GM23338 (cell line): ENCODE measurements at regions not wholly inside any gene's neighbourhood (a gene's known extent, or its start where the extent isn't known, plus 50 kb on each side); places are given as distances from the start of the nearest gene placed in this dataset.

Source experiments
- ATAC-seq: fragments of 200-7000 bp; cut with Tn5 transposase; 3 replicates; pipeline ENCODE4 v1.9.1; 2020
- DNase-seq: peaks from one replicate; pipeline ENCODE4 v3.0.0-alpha.2; 2015; ENCODE audit warnings: low spot score
- H2AFZ ChIP-seq: fragments of 200-600 bp; sonication (generic); 2 replicates; pipeline ENCODE4 v1.8.0; 2016; ENCODE audit warnings: antibody characterized with exemption, mild to moderate bottlenecking, moderate library complexity
- H3F3A ChIP-seq: fragments of 200-600 bp; sonication (generic); replicated peaks from 2 replicates; pipeline ENCODE4 v1.8.0; 2017; ENCODE audit warnings: antibody characterized with exemption, mixed run types, low read depth
- H3K27ac ChIP-seq: fragments of 200-600 bp; sonication (generic); 2 replicates; pipeline ENCODE4 v1.6.1; 2016; ENCODE audit warnings: low read depth
- H3K27me3 ChIP-seq: fragments of 200-600 bp; sonication (generic); 2 replicates; pipeline ENCODE4 v1.8.0; 2016; ENCODE audit warnings: mild to moderate bottlenecking, mixed run types, moderate library complexity; ENCODE audit not compliant: insufficient read depth
- H3K36me3 ChIP-seq: fragments of 200-600 bp; sonication (generic); 2 replicates; pipeline ENCODE4 v1.8.0; 2016; ENCODE audit warnings: mild to moderate bottlenecking; ENCODE audit not compliant: insufficient read depth
- H3K4me1 ChIP-seq: fragments of 200-600 bp; sonication (generic); 2 replicates; pipeline ENCODE4 v1.8.0; 2016; ENCODE audit warnings: mild to moderate bottlenecking, moderate library complexity; ENCODE audit not compliant: insufficient read depth
- H3K4me2 ChIP-seq: fragments of 200-600 bp; sonication (generic); 2 replicates; pipeline ENCODE4 v1.7.1; 2017; ENCODE audit warnings: mixed run types
- H3K4me3 ChIP-seq: fragments of 200-600 bp; sonication (generic); 2 replicates; pipeline ENCODE4 v1.6.1; 2016; ENCODE audit warnings: mixed run types
- H3K79me2 ChIP-seq: fragments of 200-600 bp; sonication (generic); replicated peaks from 2 replicates; pipeline ENCODE4 v1.8.0; 2017; ENCODE audit warnings: mild to moderate bottlenecking; ENCODE audit not compliant: insufficient read depth
- H3K9me2 ChIP-seq: fragments of 200-600 bp; sonication (generic); 2 replicates; pipeline ENCODE4 v1.8.0; 2017; ENCODE audit not compliant: insufficient read depth
- H4K20me1 ChIP-seq: fragments of 200-600 bp; sonication (generic); replicated peaks from 2 replicates; pipeline ENCODE4 v1.8.0; 2017; ENCODE audit warnings: mild to moderate bottlenecking; ENCODE audit not compliant: insufficient read depth
- H3K27ac Mint-ChIP-seq: 2 replicates; pipeline ENCODE4 v1.8.0; 2020; ENCODE audit warnings: inconsistent platforms, mild to moderate bottlenecking, moderate library complexity, mixed read lengths
- H3K27me3 Mint-ChIP-seq: 3 replicates; pipeline ENCODE4 v1.8.0; 2022; ENCODE audit warnings: low read depth, mild to moderate bottlenecking, moderate library complexity, mixed read lengths, inconsistent platforms; ENCODE audit not compliant: insufficient read depth, poor library complexity
- H3K36me3 Mint-ChIP-seq: 3 replicates; pipeline ENCODE4 v1.8.0; 2021; ENCODE audit warnings: low read depth, mild to moderate bottlenecking, inconsistent platforms, moderate library complexity, mixed read lengths
- H3K4me1 Mint-ChIP-seq: 3 replicates; pipeline ENCODE4 v1.8.0; 2020; ENCODE audit warnings: mild to moderate bottlenecking, inconsistent platforms, mixed read lengths
- H3K4me3 Mint-ChIP-seq: 3 replicates; pipeline ENCODE4 v1.8.0; 2021; ENCODE audit warnings: moderate library complexity, mild to moderate bottlenecking, inconsistent platforms, mixed read lengths
- H3K9me3 Mint-ChIP-seq: 3 replicates; pipeline ENCODE4 v1.8.0; 2020; ENCODE audit warnings: moderate library complexity, mild to moderate bottlenecking, inconsistent platforms, mixed read lengths
- CREB1 ChIP-seq: fragments of 250-450 bp; sonication (Bioruptor Pico); IDR thresholded peaks from 2 replicates; pipeline ENCODE4 v1.5.0; 2020; ENCODE audit warnings: low read depth, mild to moderate bottlenecking, moderate library complexity
- EZH2 ChIP-seq: fragments of 200-600 bp; sonication (generic); IDR thresholded peaks from one replicate; pipeline ENCODE4 v1.8.0; 2017; ENCODE audit warnings: antibody characterized with exemption, mild to moderate bottlenecking, low read depth; ENCODE audit not compliant: unreplicated experiment
- EZH2phosphoT487 ChIP-seq: fragments of 200-600 bp; sonication (generic); IDR thresholded peaks from one replicate; pipeline ENCODE4 v1.8.1; 2018; ENCODE audit warnings: antibody characterized with exemption; ENCODE audit not compliant: unreplicated experiment
- JUNB ChIP-seq: IDR thresholded peaks from one replicate; pipeline ENCODE4 v1.6.1; 2016; ENCODE audit warnings: antibody characterized with exemption; ENCODE audit not compliant: unreplicated experiment
- STAT1 ChIP-seq: IDR thresholded peaks from one replicate; pipeline ENCODE4 v1.6.1; 2016; ENCODE audit warnings: antibody characterized with exemption; ENCODE audit not compliant: unreplicated experiment
- ZNF114 ChIP-seq: fragments of 250-450 bp; sonication (Bioruptor Pico); IDR thresholded peaks from 2 replicates; pipeline ENCODE4 v1.5.0; 2020; ENCODE audit warnings: mild to moderate bottlenecking, moderate library complexity
- ZNF331 ChIP-seq: fragments of 250-450 bp; sonication (Bioruptor Pico); IDR thresholded peaks from 2 replicates; pipeline ENCODE4 v1.5.0; 2020; ENCODE audit warnings: low read depth, mild to moderate bottlenecking, moderate library complexity
- TF ChIP-seq, protein P1 (sequence below): IDR thresholded peaks from one replicate; pipeline ENCODE4 v1.6.1; 2018; ENCODE audit warnings: antibody characterized with exemption; ENCODE audit not compliant: unreplicated experiment
- TF ChIP-seq, protein P2 (sequence below): IDR thresholded peaks from 2 replicates; pipeline ENCODE4 v1.6.1; 2016; ENCODE audit warnings: antibody characterized with exemption
- TF ChIP-seq, protein P3 (sequence below): fragments of 250-450 bp; sonication (Bioruptor Pico); IDR thresholded peaks from 2 replicates; pipeline ENCODE4 v1.5.0; 2020; ENCODE audit warnings: mild to moderate bottlenecking, moderate library complexity

DNA sequence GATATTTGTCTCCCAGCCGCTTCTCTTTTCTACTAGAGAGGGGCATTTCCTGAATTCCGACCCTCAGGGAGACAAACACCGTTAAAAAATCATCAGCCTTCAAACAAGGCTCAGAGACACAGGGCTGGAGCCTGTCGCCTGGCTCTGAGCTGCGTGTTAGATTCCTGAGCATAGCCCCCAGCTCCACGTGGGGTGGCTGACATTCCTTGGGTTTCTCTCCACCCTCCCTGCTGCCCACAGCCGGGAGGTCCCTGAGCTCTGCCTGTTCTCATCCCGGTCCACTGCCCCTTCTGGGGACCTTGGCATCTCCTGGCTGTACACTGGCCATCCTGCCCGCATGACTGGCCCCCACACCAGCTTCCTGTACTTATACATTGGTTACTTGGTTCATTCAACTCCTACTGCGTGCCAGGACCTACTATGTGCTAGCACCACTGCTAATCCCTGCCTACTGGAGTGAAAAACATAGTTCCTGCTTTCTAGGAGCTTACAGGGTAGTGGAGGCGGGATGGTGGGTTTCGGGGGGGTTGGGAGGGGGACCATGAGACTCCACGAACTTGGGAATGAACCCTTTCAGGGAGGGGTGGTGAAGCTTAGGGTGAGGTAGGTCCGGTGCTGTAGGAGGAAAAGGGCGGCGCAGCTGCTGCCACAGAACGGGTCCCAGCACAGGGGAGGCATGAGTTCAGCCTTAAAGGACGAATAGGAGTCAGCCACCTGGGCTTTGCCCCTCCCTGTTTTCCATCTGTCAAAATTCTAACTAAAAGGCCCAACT, 52.1 kb upstream of the TMEM132E start (continued):
- TF ChIP-seq, protein P1, sequence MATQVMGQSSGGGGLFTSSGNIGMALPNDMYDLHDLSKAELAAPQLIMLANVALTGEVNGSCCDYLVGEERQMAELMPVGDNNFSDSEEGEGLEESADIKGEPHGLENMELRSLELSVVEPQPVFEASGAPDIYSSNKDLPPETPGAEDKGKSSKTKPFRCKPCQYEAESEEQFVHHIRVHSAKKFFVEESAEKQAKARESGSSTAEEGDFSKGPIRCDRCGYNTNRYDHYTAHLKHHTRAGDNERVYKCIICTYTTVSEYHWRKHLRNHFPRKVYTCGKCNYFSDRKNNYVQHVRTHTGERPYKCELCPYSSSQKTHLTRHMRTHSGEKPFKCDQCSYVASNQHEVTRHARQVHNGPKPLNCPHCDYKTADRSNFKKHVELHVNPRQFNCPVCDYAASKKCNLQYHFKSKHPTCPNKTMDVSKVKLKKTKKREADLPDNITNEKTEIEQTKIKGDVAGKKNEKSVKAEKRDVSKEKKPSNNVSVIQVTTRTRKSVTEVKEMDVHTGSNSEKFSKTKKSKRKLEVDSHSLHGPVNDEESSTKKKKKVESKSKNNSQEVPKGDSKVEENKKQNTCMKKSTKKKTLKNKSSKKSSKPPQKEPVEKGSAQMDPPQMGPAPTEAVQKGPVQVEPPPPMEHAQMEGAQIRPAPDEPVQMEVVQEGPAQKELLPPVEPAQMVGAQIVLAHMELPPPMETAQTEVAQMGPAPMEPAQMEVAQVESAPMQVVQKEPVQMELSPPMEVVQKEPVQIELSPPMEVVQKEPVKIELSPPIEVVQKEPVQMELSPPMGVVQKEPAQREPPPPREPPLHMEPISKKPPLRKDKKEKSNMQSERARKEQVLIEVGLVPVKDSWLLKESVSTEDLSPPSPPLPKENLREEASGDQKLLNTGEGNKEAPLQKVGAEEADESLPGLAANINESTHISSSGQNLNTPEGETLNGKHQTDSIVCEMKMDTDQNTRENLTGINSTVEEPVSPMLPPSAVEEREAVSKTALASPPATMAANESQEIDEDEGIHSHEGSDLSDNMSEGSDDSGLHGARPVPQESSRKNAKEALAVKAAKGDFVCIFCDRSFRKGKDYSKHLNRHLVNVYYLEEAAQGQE: no peak
- TF ChIP-seq ZNF114 (no peak), JUNB (no peak), EZH2phosphoT487 (no peak), STAT1 (no peak), CREB1 (CRISPR knock-in tag) (no peak), ZNF331 (CRISPR knock-in tag) (no peak)

DNA sequence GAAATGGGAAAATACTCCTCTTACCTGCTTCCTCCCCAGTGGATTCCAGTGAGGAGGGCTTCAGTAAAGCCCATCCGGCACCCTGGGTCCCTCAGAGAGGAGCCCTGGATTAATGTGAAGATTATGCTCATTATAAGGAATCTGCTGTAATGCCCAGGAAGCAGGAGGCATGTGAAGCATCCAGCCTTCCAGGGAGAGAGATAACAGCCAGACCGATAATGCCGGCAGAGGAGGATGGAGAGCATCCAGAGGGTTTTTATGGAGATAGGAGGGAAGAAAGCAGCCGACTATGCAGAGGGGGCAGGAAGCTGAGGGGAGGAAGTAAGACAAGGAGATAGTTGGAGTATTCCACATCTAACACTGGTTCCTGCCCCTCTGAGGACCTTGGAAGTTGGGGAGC, 53.7 kb upstream of the TMEM132E start:
- no peaks in the 10 kb centered on the region for H3F3A ChIP-seq
- TF ChIP-seq, protein P2, sequence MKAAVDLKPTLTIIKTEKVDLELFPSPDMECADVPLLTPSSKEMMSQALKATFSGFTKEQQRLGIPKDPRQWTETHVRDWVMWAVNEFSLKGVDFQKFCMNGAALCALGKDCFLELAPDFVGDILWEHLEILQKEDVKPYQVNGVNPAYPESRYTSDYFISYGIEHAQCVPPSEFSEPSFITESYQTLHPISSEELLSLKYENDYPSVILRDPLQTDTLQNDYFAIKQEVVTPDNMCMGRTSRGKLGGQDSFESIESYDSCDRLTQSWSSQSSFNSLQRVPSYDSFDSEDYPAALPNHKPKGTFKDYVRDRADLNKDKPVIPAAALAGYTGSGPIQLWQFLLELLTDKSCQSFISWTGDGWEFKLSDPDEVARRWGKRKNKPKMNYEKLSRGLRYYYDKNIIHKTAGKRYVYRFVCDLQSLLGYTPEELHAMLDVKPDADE: no peak
- TF ChIP-seq, protein P3, sequence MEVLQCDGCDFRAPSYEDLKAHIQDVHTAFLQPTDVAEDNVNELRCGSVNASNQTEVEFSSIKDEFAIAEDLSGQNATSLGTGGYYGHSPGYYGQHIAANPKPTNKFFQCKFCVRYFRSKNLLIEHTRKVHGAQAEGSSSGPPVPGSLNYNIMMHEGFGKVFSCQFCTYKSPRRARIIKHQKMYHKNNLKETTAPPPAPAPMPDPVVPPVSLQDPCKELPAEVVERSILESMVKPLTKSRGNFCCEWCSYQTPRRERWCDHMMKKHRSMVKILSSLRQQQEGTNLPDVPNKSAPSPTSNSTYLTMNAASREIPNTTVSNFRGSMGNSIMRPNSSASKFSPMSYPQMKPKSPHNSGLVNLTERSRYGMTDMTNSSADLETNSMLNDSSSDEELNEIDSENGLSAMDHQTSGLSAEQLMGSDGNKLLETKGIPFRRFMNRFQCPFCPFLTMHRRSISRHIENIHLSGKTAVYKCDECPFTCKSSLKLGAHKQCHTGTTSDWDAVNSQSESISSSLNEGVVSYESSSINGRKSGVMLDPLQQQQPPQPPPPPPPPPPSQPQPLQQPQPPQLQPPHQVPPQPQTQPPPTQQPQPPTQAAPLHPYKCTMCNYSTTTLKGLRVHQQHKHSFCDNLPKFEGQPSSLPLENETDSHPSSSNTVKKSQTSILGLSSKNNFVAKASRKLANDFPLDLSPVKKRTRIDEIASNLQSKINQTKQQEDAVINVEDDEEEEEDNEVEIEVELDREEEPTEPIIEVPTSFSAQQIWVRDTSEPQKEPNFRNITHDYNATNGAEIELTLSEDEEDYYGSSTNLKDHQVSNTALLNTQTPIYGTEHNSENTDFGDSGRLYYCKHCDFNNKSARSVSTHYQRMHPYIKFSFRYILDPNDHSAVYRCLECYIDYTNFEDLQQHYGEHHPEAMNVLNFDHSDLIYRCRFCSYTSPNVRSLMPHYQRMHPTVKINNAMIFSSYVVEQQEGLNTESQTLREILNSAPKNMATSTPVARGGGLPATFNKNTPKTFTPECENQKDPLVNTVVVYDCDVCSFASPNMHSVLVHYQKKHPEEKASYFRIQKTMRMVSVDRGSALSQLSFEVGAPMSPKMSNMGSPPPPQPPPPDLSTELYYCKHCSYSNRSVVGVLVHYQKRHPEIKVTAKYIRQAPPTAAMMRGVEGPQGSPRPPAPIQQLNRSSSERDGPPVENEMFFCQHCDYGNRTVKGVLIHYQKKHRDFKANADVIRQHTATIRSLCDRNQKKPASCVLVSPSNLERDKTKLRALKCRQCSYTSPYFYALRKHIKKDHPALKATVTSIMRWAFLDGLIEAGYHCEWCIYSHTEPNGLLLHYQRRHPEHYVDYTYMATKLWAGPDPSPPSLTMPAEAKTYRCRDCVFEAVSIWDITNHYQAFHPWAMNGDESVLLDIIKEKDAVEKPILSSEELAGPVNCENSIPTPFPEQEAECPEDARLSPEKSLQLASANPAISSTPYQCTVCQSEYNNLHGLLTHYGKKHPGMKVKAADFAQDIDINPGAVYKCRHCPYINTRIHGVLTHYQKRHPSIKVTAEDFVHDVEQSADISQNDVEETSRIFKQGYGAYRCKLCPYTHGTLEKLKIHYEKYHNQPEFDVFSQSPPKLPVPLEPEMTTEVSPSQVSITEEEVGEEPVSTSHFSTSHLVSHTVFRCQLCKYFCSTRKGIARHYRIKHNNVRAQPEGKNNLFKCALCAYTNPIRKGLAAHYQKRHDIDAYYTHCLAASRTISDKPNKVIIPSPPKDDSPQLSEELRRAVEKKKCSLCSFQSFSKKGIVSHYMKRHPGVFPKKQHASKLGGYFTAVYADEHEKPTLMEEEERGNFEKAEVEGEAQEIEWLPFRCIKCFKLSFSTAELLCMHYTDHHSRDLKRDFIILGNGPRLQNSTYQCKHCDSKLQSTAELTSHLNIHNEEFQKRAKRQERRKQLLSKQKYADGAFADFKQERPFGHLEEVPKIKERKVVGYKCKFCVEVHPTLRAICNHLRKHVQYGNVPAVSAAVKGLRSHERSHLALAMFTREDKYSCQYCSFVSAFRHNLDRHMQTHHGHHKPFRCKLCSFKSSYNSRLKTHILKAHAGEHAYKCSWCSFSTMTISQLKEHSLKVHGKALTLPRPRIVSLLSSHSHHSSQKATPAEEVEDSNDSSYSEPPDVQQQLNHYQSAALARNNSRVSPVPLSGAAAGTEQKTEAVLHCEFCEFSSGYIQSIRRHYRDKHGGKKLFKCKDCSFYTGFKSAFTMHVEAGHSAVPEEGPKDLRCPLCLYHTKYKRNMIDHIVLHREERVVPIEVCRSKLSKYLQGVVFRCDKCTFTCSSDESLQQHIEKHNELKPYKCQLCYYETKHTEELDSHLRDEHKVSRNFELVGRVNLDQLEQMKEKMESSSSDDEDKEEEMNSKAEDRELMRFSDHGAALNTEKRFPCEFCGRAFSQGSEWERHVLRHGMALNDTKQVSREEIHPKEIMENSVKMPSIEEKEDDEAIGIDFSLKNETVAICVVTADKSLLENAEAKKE: no peak
- TF ChIP-seq, protein P1: no peak
- TF ChIP-seq EZH2: no peak

More for the DNA sequence above, 53.7 kb upstream of the TMEM132E start:
- Histone ChIP-seq H2AFZ (no peak overlapping the region; the same call in 1 of the 2 replicates), H3K4me3 (no peak overlapping the region), H3K27ac (no peak overlapping the region), H3K4me2 (no peak overlapping the region), H4K20me1 (0 out of 2 replicates have a peak, but pooled peaks cover 4% of the 10 kb centered on the region), H3K27me3 (no peaks in the 10 kb centered on the region), H3K79me2 (no peaks in the 10 kb centered on the region), H3K4me1 (no peaks in the 10 kb centered on the region), H3K9me2 (no peaks in the 10 kb centered on the region), H3K36me3 (no peaks in the 10 kb centered on the region)
- H3K9me3 Mint-ChIP-seq: no peaks in the 10 kb centered on the region
- no peak overlapping the region for H3K27ac Mint-ChIP-seq
- H3K36me3 Mint-ChIP-seq: no peaks in the 10 kb centered on the region
- ATAC-seq (no peak), DNase-seq (no peak)
- H3K4me1 Mint-ChIP-seq: peaks cover 8% of the 10 kb centered on the region; the same call in 2 of the 3 replicates
- H3K4me3 Mint-ChIP-seq: no peak overlapping the region
- no peaks in the 10 kb centered on the region for H3K27me3 Mint-ChIP-seq
